ENCODE measurements at regions not wholly inside any gene's neighbourhood (a gene's known extent, or its start where the extent isn't known, plus 50 kb on each side); places are given as distances from the start of the nearest gene placed in this dataset.
"Not testable (repeated sequence)": the region's sequence is repeated elsewhere in the genome, so short reads cannot be mapped to it uniquely, and the experiment has no call there.

- no peaks in the 10 kb centered on the region for H3K36me3 Mint-ChIP-seq
- H3K36me3 ChIP-seq (ENCODE audit: insufficient read depth, low read length): no peaks in the 10 kb centered on the region
- CTCF ChIA-PET (ENCODE audit: partially characterized antibody): interaction anchor here (1.4 kb wide), 1 partner anchor 14 kb away, joined by 9 read pairs; no protein-coding TSS in a partner anchor
- peaks cover 0 to 2% of the 10 kb centered on the region in 2 donors for H3K27me3 Mint-ChIP-seq
- H3K4me3 ChIP-seq (ENCODE audit: low read length in 2 of 2): no peak overlapping the region
- DNase-seq: no peak
- H3K4me1 ChIP-seq (ENCODE audit: insufficient read depth, low read length): no peaks in the 10 kb centered on the region
- H3K9me3 ChIP-seq (ENCODE audit: control insufficient read depth in 1 of 2, low read length in 2 of 2): no peaks in the 10 kb centered on the region
- intact Hi-C loops (cut with micrococcal nuclease): no loop called here
- no peak overlapping the region for H3K4me3 Mint-ChIP-seq
- H3K27me3 ChIP-seq (ENCODE audit: insufficient read depth, low read length): no peaks in the 10 kb centered on the region
- H3K9me3 Mint-ChIP-seq: no peaks in the 10 kb centered on the region
- peak overlapping the region in 1 of 7 donors; percentile 11 for H3K27ac Mint-ChIP-seq
- H3K4me1 Mint-ChIP-seq: peaks cover 0 to 3% (median 0%) of the 10 kb centered on the region in 4 donors
- POLR2A ChIA-PET (ENCODE audit: partially characterized antibody): no interaction called here
- no peak overlapping the region for H3K27ac ChIP-seq (ENCODE audit: low read depth, low read length)
These were observed 78.0 kb upstream of the RNPC3 start for GRCh38 chr1:103447471-103447870.

- Histone ChIP-seq H3K4me3 (ENCODE audit: low read length in 2 of 2) (no peak overlapping the region), H3K9me3 (ENCODE audit: control insufficient read depth in 1 of 2, low read length in 2 of 2) (no peaks in the 10 kb centered on the region), H3K27me3 (ENCODE audit: insufficient read depth, low read length) (no peaks in the 10 kb centered on the region), H3K27ac (ENCODE audit: low read depth, low read length) (no peak overlapping the region), H3K36me3 (ENCODE audit: insufficient read depth, low read length) (no peaks in the 10 kb centered on the region), H3K4me1 (ENCODE audit: insufficient read depth, low read length) (no peaks in the 10 kb centered on the region)
- Mint-ChIP-seq H3K4me3 (no peak overlapping the region), H3K36me3 (no peaks in the 10 kb centered on the region), H3K27me3 (peaks cover 0 to 1% of the 10 kb centered on the region in 2 donors), H3K4me1 (no peaks in the 10 kb centered on the region), H3K27ac (no peak overlapping the region), H3K9me3 (no peaks in the 10 kb centered on the region)
- intact Hi-C loops (cut with micrococcal nuclease): no loop called here
- ChIA-PET POLR2A (ENCODE audit: partially characterized antibody) (no interaction called here), CTCF (ENCODE audit: partially characterized antibody) (interaction anchor here (1.5 kb wide), 1 partner anchor 11 kb away, joined by 4 read pairs; no protein-coding TSS in a partner anchor)
- no peak for DNase-seq
These were observed 84.2 kb upstream of the RNPC3 start for GRCh38 chr1:103441342-103441741.

- H3K27ac ChIP-seq (ENCODE audit: low read depth, low read length); H3K36me3 ChIP-seq (ENCODE audit: insufficient read depth, low read length); POLR2A ChIA-PET (ENCODE audit: partially characterized antibody); H3K27ac Mint-ChIP-seq; H3K4me3 Mint-ChIP-seq; H3K9me3 Mint-ChIP-seq; H3K9me3 ChIP-seq (ENCODE audit: control insufficient read depth in 1 of 2, low read length in 2 of 2); intact Hi-C loops (cut with micrococcal nuclease); H3K4me3 ChIP-seq (ENCODE audit: low read length in 2 of 2); H3K4me1 Mint-ChIP-seq; H3K27me3 Mint-ChIP-seq; H3K36me3 Mint-ChIP-seq; H3K4me1 ChIP-seq (ENCODE audit: insufficient read depth, low read length); DNase-seq; CTCF ChIA-PET (ENCODE audit: partially characterized antibody); H3K27me3 ChIP-seq (ENCODE audit: insufficient read depth, low read length): not testable (repeated sequence)
These were observed 88.9 kb upstream of the RNPC3 start for GRCh38 chr1:103436568-103437100.

- no peak for DNase-seq
- H3K4me1 Mint-ChIP-seq: no peaks in the 10 kb centered on the region
- H3K27ac Mint-ChIP-seq: no peak overlapping the region
- Histone ChIP-seq H3K27me3 (ENCODE audit: insufficient read depth, low read length) (no peaks in the 10 kb centered on the region), H3K4me1 (ENCODE audit: insufficient read depth, low read length) (no peaks in the 10 kb centered on the region), H3K4me3 (ENCODE audit: low read length in 2 of 2) (no peak overlapping the region), H3K9me3 (ENCODE audit: control insufficient read depth in 1 of 2, low read length in 2 of 2) (no peaks in the 10 kb centered on the region), H3K27ac (ENCODE audit: low read depth, low read length) (no peak overlapping the region), H3K36me3 (ENCODE audit: insufficient read depth, low read length) (no peaks in the 10 kb centered on the region)
- no peaks in the 10 kb centered on the region for H3K36me3 Mint-ChIP-seq
- H3K27me3 Mint-ChIP-seq: peaks cover 2 to 3% of the 10 kb centered on the region in 2 donors
- intact Hi-C loops (cut with micrococcal nuclease): no loop called here
- H3K4me3 Mint-ChIP-seq: no peak overlapping the region
- ChIA-PET POLR2A (ENCODE audit: partially characterized antibody) (no interaction called here), CTCF (ENCODE audit: partially characterized antibody) (no interaction called here)
- H3K9me3 Mint-ChIP-seq: peaks cover 0 to 2% (median 0%) of the 10 kb centered on the region in 8 donors
These were observed 90.1 kb upstream of the RNPC3 start for GRCh38 chr1:103435443-103435842.

GRCh38 chr1:103424650-103425049 lies 100.8 kb upstream of the RNPC3 start:
- no peaks in the 10 kb centered on the region for H3K27me3 ChIP-seq (ENCODE audit: insufficient read depth, low read length)
- CTCF ChIA-PET (ENCODE audit: partially characterized antibody): no interaction called here
- Mint-ChIP-seq H3K4me3 (no peak overlapping the region), H3K36me3 (no peaks in the 10 kb centered on the region), H3K27ac (no peak overlapping the region), H3K27me3 (no peaks in the 10 kb centered on the region), H3K9me3 (peaks cover 0 to 4% (median 0%) of the 10 kb centered on the region in 8 donors), H3K4me1 (no peaks in the 10 kb centered on the region)
- no peak overlapping the region for H3K27ac ChIP-seq (ENCODE audit: low read depth, low read length)
- no peak overlapping the region for H3K4me3 ChIP-seq (ENCODE audit: low read length in 2 of 2)
- H3K36me3 ChIP-seq (ENCODE audit: insufficient read depth, low read length): no peaks in the 10 kb centered on the region
- no peaks in the 10 kb centered on the region for H3K9me3 ChIP-seq (ENCODE audit: control insufficient read depth in 1 of 2, low read length in 2 of 2)
- POLR2A ChIA-PET (ENCODE audit: partially characterized antibody): no interaction called here
- DNase-seq: no peak
- no peaks in the 10 kb centered on the region for H3K4me1 ChIP-seq (ENCODE audit: insufficient read depth, low read length)
- intact Hi-C loops (cut with micrococcal nuclease): no loop called here

- no peak overlapping the region for H3K27ac ChIP-seq (ENCODE audit: low read depth, low read length)
- no peaks in the 10 kb centered on the region for H3K36me3 Mint-ChIP-seq
- H3K9me3 Mint-ChIP-seq: peaks cover 0 to 2% (median 0%) of the 10 kb centered on the region in 8 donors
- no peak overlapping the region for H3K4me3 ChIP-seq (ENCODE audit: low read length in 2 of 2)
- H3K27ac Mint-ChIP-seq: no peak overlapping the region
- H3K27me3 ChIP-seq (ENCODE audit: insufficient read depth, low read length): no peaks in the 10 kb centered on the region
- no peaks in the 10 kb centered on the region for H3K9me3 ChIP-seq (ENCODE audit: control insufficient read depth in 1 of 2, low read length in 2 of 2)
- DNase-seq: no peak
- no peaks in the 10 kb centered on the region for H3K27me3 Mint-ChIP-seq
- ChIA-PET POLR2A (ENCODE audit: partially characterized antibody) (no interaction called here), CTCF (ENCODE audit: partially characterized antibody) (no interaction called here)
- intact Hi-C loops (cut with micrococcal nuclease): no loop called here
- no peak overlapping the region for H3K4me3 Mint-ChIP-seq
- no peaks in the 10 kb centered on the region for H3K36me3 ChIP-seq (ENCODE audit: insufficient read depth, low read length)
- no peaks in the 10 kb centered on the region for H3K4me1 ChIP-seq (ENCODE audit: insufficient read depth, low read length)
- no peaks in the 10 kb centered on the region for H3K4me1 Mint-ChIP-seq
These were observed 108.7 kb upstream of the RNPC3 start for GRCh38 chr1:103416681-103417286.

- DNase-seq: no peak
- H3K4me3 ChIP-seq (ENCODE audit: low read length in 2 of 2): no peak overlapping the region
- ChIA-PET CTCF (ENCODE audit: partially characterized antibody) (no interaction called here), POLR2A (ENCODE audit: partially characterized antibody) (no interaction called here)
- no peaks in the 10 kb centered on the region for H3K4me1 Mint-ChIP-seq
- no peaks in the 10 kb centered on the region for H3K27me3 Mint-ChIP-seq
- no peaks in the 10 kb centered on the region for H3K9me3 ChIP-seq (ENCODE audit: control insufficient read depth in 1 of 2, low read length in 2 of 2)
- no peaks in the 10 kb centered on the region for H3K27me3 ChIP-seq (ENCODE audit: insufficient read depth, low read length)
- H3K36me3 Mint-ChIP-seq: no peaks in the 10 kb centered on the region
- intact Hi-C loops (cut with micrococcal nuclease): no loop called here
- H3K9me3 Mint-ChIP-seq: peaks cover 0 to 13% (median 5%) of the 10 kb centered on the region in 8 donors
- H3K4me3 Mint-ChIP-seq: no peak overlapping the region
- H3K27ac ChIP-seq (ENCODE audit: low read depth, low read length): no peak overlapping the region
- no peaks in the 10 kb centered on the region for H3K36me3 ChIP-seq (ENCODE audit: insufficient read depth, low read length)
- no peaks in the 10 kb centered on the region for H3K4me1 ChIP-seq (ENCODE audit: insufficient read depth, low read length)
- no peak overlapping the region for H3K27ac Mint-ChIP-seq
These were observed 137.6 kb upstream of the RNPC3 start for GRCh38 chr1:103387898-103388297.
